ENCODE measurements at regions not wholly inside any gene's neighbourhood (a gene's known extent, or its start where the extent isn't known, plus 50 kb on each side); places are given as distances from the start of the nearest gene placed in this dataset.
"Not testable (repeated sequence)": the region's sequence is repeated elsewhere in the genome, so short reads cannot be mapped to it uniquely, and the experiment has no call there.

- peak; percentile 39 for DNase-seq (ENCODE audit: low spot score)
Measured at GRCh38 chr10:118966076-118966849, 63.3 kb upstream of the NANOS1 start.

- no peak for DNase-seq (ENCODE audit: low spot score)
Measured at GRCh38 chr10:118966850-118967125, 62.7 kb upstream of the NANOS1 start.

GRCh38 chr10:118967160-118967559, 62.4 kb upstream of the NANOS1 start:
- no peak for DNase-seq (ENCODE audit: low spot score)

GRCh38 chr10:118968060-118968459, 61.5 kb upstream of the NANOS1 start:
- DNase-seq (ENCODE audit: low spot score): no peak

GRCh38 chr10:118968482-118968881, 61.0 kb upstream of the NANOS1 start:
- no peak for DNase-seq (ENCODE audit: low spot score)

GRCh38 chr10:118969014-118969413, 60.5 kb upstream of the NANOS1 start:
- no peak for DNase-seq (ENCODE audit: low spot score)

GRCh38 chr10:118970770-118971169, 58.7 kb upstream of the NANOS1 start:
- DNase-seq (ENCODE audit: low spot score): no peak

GRCh38 chr10:118971187-118971586, 58.3 kb upstream of the NANOS1 start:
- DNase-seq (ENCODE audit: low spot score): no peak

GRCh38 chr10:118971876-118972275, 57.6 kb upstream of the NANOS1 start:
- no peak for DNase-seq (ENCODE audit: low spot score)

- DNase-seq (ENCODE audit: low spot score): no peak
Measured at GRCh38 chr10:118973744-118974143, 55.8 kb upstream of the NANOS1 start.

- no peak for DNase-seq (ENCODE audit: low spot score)
Measured at GRCh38 chr10:118974951-118975350, 54.6 kb upstream of the NANOS1 start.

- not testable (repeated sequence) for DNase-seq (ENCODE audit: low spot score)
Measured at GRCh38 chr10:118976219-118976618, 53.3 kb upstream of the NANOS1 start.

- DNase-seq (ENCODE audit: low spot score): no peak
Measured at GRCh38 chr10:118977022-118977599, 52.4 kb upstream of the NANOS1 start.

- DNase-seq (ENCODE audit: low spot score): no peak
Measured at GRCh38 chr10:118977835-118978234, 51.7 kb upstream of the NANOS1 start.

- DNase-seq (ENCODE audit: low spot score): no peak
Measured at GRCh38 chr10:118978316-118978997, 51.1 kb upstream of the NANOS1 start.

GRCh38 chr10:118978998-118979350, 50.5 kb upstream of the NANOS1 start:
- DNase-seq (ENCODE audit: low spot score): no peak

GRCh38 chr10:118979661-118980060, 49.9 kb upstream of the NANOS1 start:
- DNase-seq (ENCODE audit: low spot score): no peak

All from AG20443 (cell line).